ENCODE measurements at regions not wholly inside any gene's neighbourhood (a gene's known extent, or its start where the extent isn't known, plus 50 kb on each side); places are given as distances from the start of the nearest gene placed in this dataset.

DNA sequence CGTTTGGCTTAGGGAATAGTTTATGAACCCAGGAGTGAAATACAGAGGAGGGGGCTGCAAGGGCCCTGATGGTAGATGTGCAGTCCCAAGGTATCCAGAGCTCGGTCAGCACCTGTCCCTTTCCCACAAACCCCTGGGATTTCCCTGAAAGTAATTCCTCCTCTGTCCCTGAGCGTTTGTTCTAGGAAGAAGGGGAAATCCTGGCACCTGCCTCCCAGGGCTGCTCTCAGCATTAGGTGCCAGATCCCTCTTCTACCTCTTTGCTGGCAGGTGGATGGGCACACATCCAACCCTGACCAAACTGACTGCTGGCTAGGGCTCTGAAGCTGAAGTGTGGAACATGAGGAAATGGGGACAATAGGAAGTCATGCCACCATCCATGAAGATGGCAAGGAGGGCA lies 824.0 kb downstream of the SLC4A3 start:
- Histone ChIP-seq H3K27me3 (ENCODE audit: insufficient read depth, low read length, poor library complexity) (no peaks in the 10 kb centered on the region), H2BK15ac (replicated peaks; ENCODE audit: low read depth) (no peak overlapping the region), H3K4me1 (ENCODE audit: control insufficient read depth, low read depth, low read length) (no peaks in the 10 kb centered on the region), H3K36me3 (ENCODE audit: control insufficient read depth, insufficient read depth, low read length) (no peaks in the 10 kb centered on the region), H3K9ac (ENCODE audit: low read length) (no peak overlapping the region), H2BK120ac (ENCODE audit: low read depth, low read length) (no peak overlapping the region), H3K4me2 (ENCODE audit: low read length) (no peak overlapping the region), H3K4ac (ENCODE audit: low read depth, low read length) (no peak overlapping the region), H2AK5ac (ENCODE audit: low read length) (no peak overlapping the region), H3K56ac (ENCODE audit: low read length) (no peak overlapping the region), H3K23ac (ENCODE audit: low read length) (no peak overlapping the region), H2BK5ac (ENCODE audit: low read length) (no peak overlapping the region), H3K27ac (ENCODE audit: low read depth, low read length) (no peak overlapping the region), H3K79me1 (ENCODE audit: low read length) (no peaks in the 10 kb centered on the region), H3K4me3 (ENCODE audit: low read length) (no peak overlapping the region), H4K8ac (ENCODE audit: low read depth, low read length) (no peak overlapping the region), H3K79me2 (ENCODE audit: control insufficient read depth, insufficient read depth, low read length) (no peaks in the 10 kb centered on the region), H4K5ac (ENCODE audit: low read length) (no peak overlapping the region), H3K18ac (ENCODE audit: low read length) (no peak overlapping the region)
- no peak for DNase-seq
- WGBS (ENCODE audit: extremely low coverage, insufficient coverage, low lambda C conversion rate): no CpG with 5 or more reads among the region's 3 CpGs

DNA sequence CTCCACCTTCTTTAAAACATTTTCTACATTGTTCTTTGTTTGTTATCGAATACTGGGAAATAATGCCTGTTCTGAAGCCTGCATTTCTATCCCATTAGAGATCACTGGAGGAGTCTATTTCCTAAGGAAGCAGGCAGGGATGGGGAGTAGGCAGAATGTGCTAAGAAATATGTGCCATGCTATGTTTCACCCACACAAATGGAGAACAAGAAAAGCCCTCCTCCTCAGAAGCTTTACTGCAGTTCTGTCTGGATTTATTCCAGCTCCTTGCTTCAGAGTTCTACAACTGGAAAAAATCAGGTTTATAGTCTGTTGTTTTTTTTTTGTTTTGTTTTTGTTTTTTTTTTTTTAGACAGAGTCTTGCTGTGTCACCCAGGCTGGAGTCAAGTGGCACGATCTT lies 825.1 kb downstream of the SLC4A3 start:
- Histone ChIP-seq H3K23ac (ENCODE audit: low read length) (no peak overlapping the region), H3K27ac (ENCODE audit: low read depth, low read length) (no peak overlapping the region), H4K5ac (ENCODE audit: low read length) (no peak overlapping the region), H4K8ac (ENCODE audit: low read depth, low read length) (no peak overlapping the region), H2BK15ac (replicated peaks; ENCODE audit: low read depth) (no peak overlapping the region), H3K9ac (ENCODE audit: low read length) (no peak overlapping the region), H3K4ac (ENCODE audit: low read depth, low read length) (no peak overlapping the region), H3K56ac (ENCODE audit: low read length) (no peak overlapping the region), H3K79me2 (ENCODE audit: control insufficient read depth, insufficient read depth, low read length) (no peaks in the 10 kb centered on the region), H3K4me2 (ENCODE audit: low read length) (no peak overlapping the region), H3K4me3 (ENCODE audit: low read length) (no peak overlapping the region), H3K79me1 (ENCODE audit: low read length) (no peaks in the 10 kb centered on the region), H3K4me1 (ENCODE audit: control insufficient read depth, low read depth, low read length) (no peaks in the 10 kb centered on the region), H2BK5ac (ENCODE audit: low read length) (no peak overlapping the region), H2BK120ac (ENCODE audit: low read depth, low read length) (no peak overlapping the region), H2AK5ac (ENCODE audit: low read length) (no peak overlapping the region), H3K27me3 (ENCODE audit: insufficient read depth, low read length, poor library complexity) (no peaks in the 10 kb centered on the region), H3K36me3 (ENCODE audit: control insufficient read depth, insufficient read depth, low read length) (no peaks in the 10 kb centered on the region), H3K18ac (ENCODE audit: low read length) (no peak overlapping the region)
- no peak for DNase-seq
- no CpG with 5 or more reads among the region's 2 CpGs for WGBS (ENCODE audit: extremely low coverage, insufficient coverage, low lambda C conversion rate)

DNA sequence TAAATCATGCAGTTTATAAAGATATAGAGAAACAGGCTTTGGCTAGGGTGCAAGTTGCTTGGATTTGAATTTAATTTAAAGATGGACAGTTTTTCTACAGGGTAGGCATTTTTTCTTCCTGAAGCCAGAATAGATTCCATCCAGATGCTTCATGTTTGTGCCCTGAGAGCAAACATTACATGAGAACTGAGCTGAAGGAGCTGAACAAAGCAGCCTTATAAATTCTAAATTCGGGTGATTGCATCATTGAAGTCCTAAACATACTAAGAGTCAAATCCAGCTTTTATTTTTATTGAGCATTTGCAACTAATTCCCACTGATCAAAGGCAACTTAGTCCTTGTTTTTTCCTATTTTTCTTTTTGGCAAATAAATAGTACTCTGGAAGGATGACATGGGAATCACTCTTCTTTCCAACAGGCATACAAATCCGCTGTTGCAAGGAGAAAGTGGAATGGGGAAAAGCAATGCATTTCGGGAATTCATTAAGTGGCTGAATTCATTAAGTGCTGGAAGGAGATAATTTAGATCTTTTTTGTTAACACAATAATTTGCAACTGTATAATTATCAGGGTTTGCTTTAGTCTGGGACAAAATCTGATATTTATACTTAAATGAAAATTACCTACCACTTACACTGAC lies 828.0 kb downstream of the SLC4A3 start:
- no CpG with 5 or more reads among the region's 3 CpGs for WGBS (ENCODE audit: extremely low coverage, insufficient coverage, low lambda C conversion rate)
- Histone ChIP-seq H3K79me1 (ENCODE audit: low read length) (no peaks in the 10 kb centered on the region), H4K8ac (ENCODE audit: low read depth, low read length) (no peak overlapping the region), H3K9ac (ENCODE audit: low read length) (no peak overlapping the region), H3K23ac (ENCODE audit: low read length) (no peak overlapping the region), H3K79me2 (ENCODE audit: control insufficient read depth, insufficient read depth, low read length) (no peaks in the 10 kb centered on the region), H3K27ac (ENCODE audit: low read depth, low read length) (no peak overlapping the region), H4K5ac (ENCODE audit: low read length) (no peak overlapping the region), H3K4me1 (ENCODE audit: control insufficient read depth, low read depth, low read length) (no peaks in the 10 kb centered on the region), H3K36me3 (ENCODE audit: control insufficient read depth, insufficient read depth, low read length) (no peaks in the 10 kb centered on the region), H3K4ac (ENCODE audit: low read depth, low read length) (no peak overlapping the region), H3K4me2 (ENCODE audit: low read length) (no peak overlapping the region), H3K4me3 (ENCODE audit: low read length) (no peak overlapping the region), H3K56ac (ENCODE audit: low read length) (no peak overlapping the region), H2BK15ac (replicated peaks; ENCODE audit: low read depth) (no peak overlapping the region), H3K27me3 (ENCODE audit: insufficient read depth, low read length, poor library complexity) (no peaks in the 10 kb centered on the region), H3K18ac (ENCODE audit: low read length) (no peak overlapping the region), H2AK5ac (ENCODE audit: low read length) (no peak overlapping the region), H2BK5ac (ENCODE audit: low read length) (no peak overlapping the region), H2BK120ac (ENCODE audit: low read depth, low read length) (no peak overlapping the region)
- DNase-seq: no peak

DNA sequence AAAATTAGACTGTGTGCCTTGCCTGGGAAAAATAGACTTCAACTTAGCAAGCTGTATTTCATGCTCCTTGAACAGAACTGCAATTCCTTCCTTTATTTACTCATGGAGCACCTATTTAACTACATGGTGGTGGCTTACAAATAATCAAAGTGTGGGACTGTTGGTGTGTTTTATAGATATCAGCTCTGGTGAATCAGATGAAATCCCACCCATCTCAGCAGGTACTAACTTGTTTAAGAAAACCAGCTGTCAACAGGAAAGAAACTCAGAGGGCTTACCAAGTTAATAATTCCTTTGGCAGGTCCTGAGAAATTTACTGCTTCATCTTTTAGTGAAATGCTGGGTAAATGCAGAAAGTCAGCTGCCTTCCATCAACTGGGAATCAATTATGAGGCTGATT lies 830.6 kb downstream of the SLC4A3 start:
- no peaks in the 10 kb centered on the region for H3K36me3 ChIP-seq (ENCODE audit: control insufficient read depth, insufficient read depth, low read length)
- no peak overlapping the region for H3K56ac ChIP-seq (ENCODE audit: low read length)
- no peaks in the 10 kb centered on the region for H3K4me1 ChIP-seq (ENCODE audit: control insufficient read depth, low read depth, low read length)
- H2BK15ac ChIP-seq (replicated peaks; ENCODE audit: low read depth): no peak overlapping the region
- H3K23ac ChIP-seq (ENCODE audit: low read length): no peak overlapping the region
- no peak overlapping the region for H3K4me3 ChIP-seq (ENCODE audit: low read length)
- H3K9ac ChIP-seq (ENCODE audit: low read length): no peak overlapping the region
- H2BK5ac ChIP-seq (ENCODE audit: low read length): no peak overlapping the region
- no peak overlapping the region for H4K5ac ChIP-seq (ENCODE audit: low read length)
- H3K27ac ChIP-seq (ENCODE audit: low read depth, low read length): no peak overlapping the region
- H3K4ac ChIP-seq (ENCODE audit: low read depth, low read length): no peak overlapping the region
- H3K27me3 ChIP-seq (ENCODE audit: insufficient read depth, low read length, poor library complexity): no peaks in the 10 kb centered on the region
- no peak overlapping the region for H2AK5ac ChIP-seq (ENCODE audit: low read length)
- no peaks in the 10 kb centered on the region for H3K79me2 ChIP-seq (ENCODE audit: control insufficient read depth, insufficient read depth, low read length)
- no peaks in the 10 kb centered on the region for H3K79me1 ChIP-seq (ENCODE audit: low read length)
- no peak overlapping the region for H4K8ac ChIP-seq (ENCODE audit: low read depth, low read length)
- H3K18ac ChIP-seq (ENCODE audit: low read length): no peak overlapping the region
- no peak overlapping the region for H3K4me2 ChIP-seq (ENCODE audit: low read length)
- no peak overlapping the region for H2BK120ac ChIP-seq (ENCODE audit: low read depth, low read length)
- DNase-seq: no peak

DNA sequence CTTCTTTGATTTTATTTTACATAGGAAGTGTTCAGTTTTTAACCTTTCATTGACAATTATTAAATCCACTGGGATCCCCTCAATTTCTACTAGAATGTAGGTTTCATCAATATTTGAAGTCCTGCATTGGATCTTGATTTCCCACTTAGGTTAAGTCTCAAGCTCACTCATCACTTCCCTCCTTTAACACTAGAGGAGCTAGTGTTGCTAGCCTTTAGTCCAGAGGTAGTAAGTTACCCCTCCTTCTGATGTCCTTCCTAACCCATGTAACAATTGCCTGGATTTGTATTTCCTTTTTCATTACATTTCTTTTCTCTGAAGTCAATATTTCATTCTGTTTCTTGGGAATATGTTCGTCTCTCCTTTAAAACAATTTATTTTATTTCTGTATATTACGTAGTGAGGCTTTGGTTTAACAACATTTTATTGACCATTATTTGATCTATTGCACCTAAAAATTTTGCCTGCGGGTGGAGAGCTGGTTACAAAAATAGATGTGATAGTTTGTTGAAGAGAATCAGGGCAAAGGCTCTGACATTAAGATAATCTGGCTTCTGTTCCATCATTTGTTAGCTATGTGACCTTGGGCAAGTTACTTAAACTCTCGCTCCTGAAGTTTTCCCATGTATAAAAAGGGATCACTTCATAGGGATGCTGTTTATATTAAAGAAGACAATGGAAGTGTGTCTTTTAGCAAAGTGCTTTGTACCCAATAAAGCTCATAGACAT lies 833.0 kb downstream of the SLC4A3 start:
- no peak overlapping the region for H3K56ac ChIP-seq (ENCODE audit: low read length)
- H3K79me2 ChIP-seq (ENCODE audit: control insufficient read depth, insufficient read depth, low read length): no peaks in the 10 kb centered on the region
- no peak overlapping the region for H3K4me2 ChIP-seq (ENCODE audit: low read length)
- H2BK120ac ChIP-seq (ENCODE audit: low read depth, low read length): no peak overlapping the region
- no peak overlapping the region for H3K27ac ChIP-seq (ENCODE audit: low read depth, low read length)
- H2BK15ac ChIP-seq (replicated peaks; ENCODE audit: low read depth): no peak overlapping the region
- no peak overlapping the region for H3K23ac ChIP-seq (ENCODE audit: low read length)
- no CpG with 5 or more reads among the region's 4 CpGs for WGBS (ENCODE audit: extremely low coverage, insufficient coverage, low lambda C conversion rate)
- no peaks in the 10 kb centered on the region for H3K4me1 ChIP-seq (ENCODE audit: control insufficient read depth, low read depth, low read length)
- H3K18ac ChIP-seq (ENCODE audit: low read length): no peak overlapping the region
- H3K36me3 ChIP-seq (ENCODE audit: control insufficient read depth, insufficient read depth, low read length): no peaks in the 10 kb centered on the region
- no peak overlapping the region for H4K8ac ChIP-seq (ENCODE audit: low read depth, low read length)
- no peak overlapping the region for H3K9ac ChIP-seq (ENCODE audit: low read length)
- H3K4me3 ChIP-seq (ENCODE audit: low read length): no peak overlapping the region
- H3K27me3 ChIP-seq (ENCODE audit: insufficient read depth, low read length, poor library complexity): no peaks in the 10 kb centered on the region
- no peak overlapping the region for H2BK5ac ChIP-seq (ENCODE audit: low read length)
- no peaks in the 10 kb centered on the region for H3K79me1 ChIP-seq (ENCODE audit: low read length)
- H2AK5ac ChIP-seq (ENCODE audit: low read length): no peak overlapping the region
- no peak overlapping the region for H3K4ac ChIP-seq (ENCODE audit: low read depth, low read length)
- H4K5ac ChIP-seq (ENCODE audit: low read length): no peak overlapping the region
- DNase-seq: peak; percentile 61

DNA sequence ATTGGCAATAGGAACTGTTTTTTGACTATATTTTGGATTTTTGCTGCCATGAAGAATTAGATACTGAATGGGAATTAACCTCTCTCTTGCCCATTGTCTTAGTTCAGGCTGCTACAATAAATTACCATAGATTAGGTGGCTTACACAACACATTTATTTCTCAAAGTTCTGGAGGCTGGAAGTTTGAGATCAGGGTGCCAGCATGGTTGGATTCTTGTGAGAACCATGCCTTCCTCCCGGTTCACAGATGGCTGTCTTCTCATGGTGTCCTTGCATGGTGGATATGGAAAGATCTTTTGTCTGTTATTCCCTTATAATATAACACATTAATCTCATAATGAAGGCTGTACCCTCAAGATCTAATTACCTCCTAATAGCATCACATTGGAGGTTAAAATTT lies 836.4 kb downstream of the SLC4A3 start:
- Histone ChIP-seq H3K23ac (ENCODE audit: low read length) (no peak overlapping the region), H3K79me2 (ENCODE audit: control insufficient read depth, insufficient read depth, low read length) (no peaks in the 10 kb centered on the region), H2BK5ac (ENCODE audit: low read length) (no peak overlapping the region), H3K56ac (ENCODE audit: low read length) (no peak overlapping the region), H3K27ac (ENCODE audit: low read depth, low read length) (no peak overlapping the region), H3K27me3 (ENCODE audit: insufficient read depth, low read length, poor library complexity) (no peaks in the 10 kb centered on the region), H3K4me2 (ENCODE audit: low read length) (no peak overlapping the region), H3K36me3 (ENCODE audit: control insufficient read depth, insufficient read depth, low read length) (no peaks in the 10 kb centered on the region), H3K79me1 (ENCODE audit: low read length) (no peaks in the 10 kb centered on the region), H4K5ac (ENCODE audit: low read length) (no peak overlapping the region), H3K4me3 (ENCODE audit: low read length) (no peak overlapping the region), H3K4ac (ENCODE audit: low read depth, low read length) (no peak overlapping the region), H3K4me1 (ENCODE audit: control insufficient read depth, low read depth, low read length) (no peaks in the 10 kb centered on the region), H3K9ac (ENCODE audit: low read length) (no peak overlapping the region), H2BK120ac (ENCODE audit: low read depth, low read length) (no peak overlapping the region), H3K18ac (ENCODE audit: low read length) (no peak overlapping the region), H2AK5ac (ENCODE audit: low read length) (no peak overlapping the region), H2BK15ac (replicated peaks; ENCODE audit: low read depth) (no peak overlapping the region), H4K8ac (ENCODE audit: low read depth, low read length) (no peak overlapping the region)
- no CpG with 5 or more reads among the region's 1 CpG for WGBS (ENCODE audit: extremely low coverage, insufficient coverage, low lambda C conversion rate)
- no peak for DNase-seq

All from mesendoderm (in vitro differentiated cells).